IMR-90 (cell line): ENCODE measurements at regions not wholly inside any gene's neighbourhood (a gene's known extent, or its start where the extent isn't known, plus 50 kb on each side); places are given as distances from the start of the nearest gene placed in this dataset.

Source experiments
- ATAC-seq: fragments of 200-7000 bp; cut with Tn5 transposase; 2 replicates; pipeline ENCODE4 v1.9.1; 2020; ENCODE audit warnings: low read depth, mild to moderate bottlenecking, moderate library complexity
- BruUV-seq: library from RNA; stranded (reverse); fragments of 400-500 nt; replicated peaks from 2 replicates; lab custom pipeline; 2021; lab: Mats Ljungman, UMichigan
- CTCF ChIA-PET: fragments of 300-600 bp; formaldehyde crosslinking; extraction: SDS; loops from one replicate; lab custom pipeline; 2021; ENCODE audit warnings: antibody characterized with exemption; lab: Yijun Ruan, JAX
- POLR2A ChIA-PET: fragments of 300-600 bp; sonication (Branson Sonifier 250); formaldehyde crosslinking; loops from one replicate; lab custom pipeline; 2022; ENCODE audit warnings: antibody characterized with exemption; ENCODE audit not compliant: unreplicated experiment; lab: Charles Lee
- DNase-seq: peaks from one replicate; pipeline ENCODE4 v3.0.0; 2013
- H2AFZ ChIP-seq: replicated peaks from 2 replicates; pipeline ENCODE3; 2013; ENCODE audit warnings: low read length, mild to moderate bottlenecking; ENCODE audit not compliant: poor library complexity
- H2AK5ac ChIP-seq: 2 replicates; pipeline ENCODE4 v1.6.1; 2013; ENCODE audit warnings: low read depth, low read length, inconsistent platforms
- H2AK9ac ChIP-seq: replicated peaks from 2 replicates; pipeline ENCODE3; 2013; ENCODE audit warnings: mild to moderate bottlenecking, low read depth, low read length, moderate library complexity; ENCODE audit not compliant: poor library complexity
- H2BK120ac ChIP-seq: 2 replicates; pipeline ENCODE4 v1.6.1; 2013; ENCODE audit warnings: low read depth, low read length, inconsistent platforms
- H2BK15ac ChIP-seq: 3 replicates; pipeline ENCODE4 v1.6.1; 2013; ENCODE audit warnings: low read depth, low read length, inconsistent platforms
- H2BK20ac ChIP-seq: 2 replicates; pipeline ENCODE4 v1.6.1; 2013; ENCODE audit warnings: low read depth, mild to moderate bottlenecking, inconsistent platforms, low read length, moderate library complexity
- H2BK5ac ChIP-seq: 2 replicates; pipeline ENCODE4 v1.6.1; 2013; ENCODE audit warnings: mild to moderate bottlenecking, low read depth, low read length, inconsistent platforms; ENCODE audit not compliant: poor library complexity, severe bottlenecking
- H3K14ac ChIP-seq: replicated peaks from 2 replicates; pipeline ENCODE4 v1.6.1; 2013; ENCODE audit warnings: low read depth, low read length, inconsistent platforms
- H3K18ac ChIP-seq: 2 replicates; pipeline ENCODE4 v1.6.1; 2013; ENCODE audit warnings: low read depth, low read length, control low read depth
- H3K23ac ChIP-seq: 2 replicates; pipeline ENCODE4 v1.6.1; 2013; ENCODE audit warnings: low read depth, low read length, inconsistent platforms
- H3K27ac ChIP-seq: 2 replicates; pipeline ENCODE4 v1.5.1; 2013; ENCODE audit warnings: mild to moderate bottlenecking, control low read depth, low read length; ENCODE audit not compliant: insufficient read depth
- H3K27me3 ChIP-seq: 2 replicates; pipeline ENCODE4 v1.6.1; 2013; ENCODE audit warnings: low read length; ENCODE audit not compliant: control insufficient read depth, insufficient read depth
- H3K36me3 ChIP-seq: 2 replicates; pipeline ENCODE4 v1.6.1; 2013; ENCODE audit warnings: low read length, mixed read lengths; ENCODE audit not compliant: control insufficient read depth, insufficient read depth
- H3K4ac ChIP-seq: 2 replicates; pipeline ENCODE4 v1.6.1; 2013; ENCODE audit warnings: low read depth, low read length, inconsistent platforms
- H3K4me1 ChIP-seq: 2 replicates; pipeline ENCODE4 v1.6.1; 2013; ENCODE audit warnings: low read length, mixed read lengths; ENCODE audit not compliant: control insufficient read depth, insufficient read depth
- H3K4me2 ChIP-seq: 2 replicates; pipeline ENCODE4 v1.6.1; 2013; ENCODE audit warnings: low read depth, mild to moderate bottlenecking, control low read depth, low read length, moderate library complexity
- H3K4me3 ChIP-seq: 2 replicates; pipeline ENCODE4 v1.5.1; 2013; ENCODE audit warnings: low read depth, mild to moderate bottlenecking, control low read depth, low read length, moderate library complexity; ENCODE audit not compliant: insufficient read depth
- H3K56ac ChIP-seq: 2 replicates; pipeline ENCODE4 v1.6.1; 2013; ENCODE audit warnings: low read length, inconsistent platforms; ENCODE audit not compliant: insufficient read depth; ENCODE audit errors: extremely low read depth
- H3K79me1 ChIP-seq, 2 experiments: 2 replicates each; pipeline ENCODE4 v1.6.1; 2013; ENCODE audit warnings: low read length in 2 of 2, inconsistent platforms in 1 of 2, low read depth in 1 of 2
- H3K9ac ChIP-seq: 2 replicates; pipeline ENCODE4 v1.6.1; 2013; ENCODE audit warnings: low read depth, low read length, control low read depth
- H3K9me1 ChIP-seq: 2 replicates; pipeline ENCODE4 v1.6.1; 2013; ENCODE audit warnings: low read length, inconsistent platforms; ENCODE audit not compliant: insufficient read depth
- H3K9me3 ChIP-seq: 2 replicates; pipeline ENCODE4 v1.6.1; 2013; ENCODE audit warnings: low read length; ENCODE audit not compliant: control insufficient read depth, insufficient read depth
- H4K20me1 ChIP-seq: 2 replicates; pipeline ENCODE4 v1.6.1; 2013; ENCODE audit warnings: low read length, inconsistent platforms; ENCODE audit not compliant: insufficient read depth
- H4K5ac ChIP-seq: 2 replicates; pipeline ENCODE4 v1.6.1; 2013; ENCODE audit warnings: mild to moderate bottlenecking, low read depth, low read length, control low read depth
- H4K8ac ChIP-seq, 2 experiments: 2 replicates each; pipeline ENCODE4 v1.6.1; 2013; ENCODE audit warnings: low read depth in 2 of 2, low read length in 2 of 2, control low read depth in 1 of 2, inconsistent platforms in 1 of 2
- H4K91ac ChIP-seq: 2 replicates; pipeline ENCODE4 v1.6.1; 2013; ENCODE audit warnings: low read depth, low read length, inconsistent platforms; ENCODE audit not compliant: insufficient read depth
- CHD1 ChIP-seq: IDR thresholded peaks from 2 replicates; pipeline ENCODE4 v1.6.1; 2012; ENCODE audit warnings: low read depth, low read length, improper control_type of control experiment
- CTCF ChIP-seq: conservative IDR thresholded peaks from 2 replicates; pipeline ENCODE4 v1.5.1; 2012; ENCODE audit warnings: mild to moderate bottlenecking, low read depth, low read length, improper control_type of control experiment
- FOS ChIP-seq: fragments of 150-350 bp; IDR thresholded peaks from 2 replicates; pipeline ENCODE4 v1.6.1; 2016; ENCODE audit warnings: low read depth, low read length
- MAFK ChIP-seq: IDR thresholded peaks from 2 replicates; pipeline ENCODE4 v1.6.1; 2012; ENCODE audit warnings: low read depth, low read length, improper control_type of control experiment
- MAZ ChIP-seq: IDR thresholded peaks from 2 replicates; pipeline ENCODE4 v1.6.1; 2012; ENCODE audit warnings: low read depth, mild to moderate bottlenecking, low read length, improper control_type of control experiment, moderate library complexity, borderline replicate concordance
- NFE2L2 ChIP-seq: fragments of 150-350 bp; IDR thresholded peaks from 2 replicates; pipeline ENCODE4 v1.6.1; 2016; ENCODE audit warnings: low read depth, mild to moderate bottlenecking, low read length
- POLR2A ChIP-seq: IDR thresholded peaks from 2 replicates; pipeline ENCODE4 v1.6.1; 2012; ENCODE audit warnings: mild to moderate bottlenecking, low read depth, low read length
- RAD21 ChIP-seq: IDR thresholded peaks from 2 replicates; pipeline ENCODE4 v1.6.1; 2012; ENCODE audit warnings: low read length, improper control_type of control experiment
- RCOR1 ChIP-seq: IDR thresholded peaks from 2 replicates; pipeline ENCODE4 v1.6.1; 2012; ENCODE audit warnings: mild to moderate bottlenecking, low read length, improper control_type of control experiment; ENCODE audit not compliant: insufficient replicate concordance
- RFX5 ChIP-seq: IDR thresholded peaks from 2 replicates; pipeline ENCODE4 v1.8.0; 2012; ENCODE audit warnings: low read depth, mild to moderate bottlenecking, low read length, moderate library complexity
- SMC3 ChIP-seq: fragments of 150-350 bp; IDR thresholded peaks from 2 replicates; pipeline ENCODE4 v1.6.1; 2016; ENCODE audit warnings: low read depth, mild to moderate bottlenecking, antibody characterized with exemption, low read length, moderate library complexity
- WGBS, 2 experiments: methylation state at CpG; one replicate each; pipeline versions ENCODE4 v1.1.5 to v1.1.7; 2013; ENCODE audit warnings: missing lambda C conversion rate in 2 of 2; ENCODE audit not compliant: insufficient read length in 1 of 2; ENCODE audit errors: extremely low coverage in 2 of 2; 5-methylcytosine and 5-hydroxymethylcytosine counted together
- dilution Hi-C: fragments of 300-500 bp; cut with HindIII; formaldehyde crosslinking; loops from one replicate; pipeline ENCODE4 v1.14.3; 2018; ENCODE audit warnings: low sequenced_read_pairs; ENCODE audit not compliant: unreplicated experiment
- in situ Hi-C: fragments of 300-500 bp; cut with MboI; formaldehyde crosslinking; loops from 3 replicates; pipeline ENCODE4 v1.14.3; 2019; ENCODE audit warnings: low sequenced_read_pairs, inconsistent platforms, mixed read lengths
- intact Hi-C: fragments of 100-400 bp; cut with micrococcal nuclease; formaldehyde crosslinking; loops from 2 replicates; pipeline ENCODE4 v1.10.0; 2022
- TF ChIP-seq, protein P1 (sequence below): fragments of 150-350 bp; IDR thresholded peaks from 2 replicates; pipeline ENCODE4 v1.6.1; 2016; ENCODE audit warnings: low read depth, mild to moderate bottlenecking, low read length, moderate library complexity, borderline replicate concordance

DNA sequence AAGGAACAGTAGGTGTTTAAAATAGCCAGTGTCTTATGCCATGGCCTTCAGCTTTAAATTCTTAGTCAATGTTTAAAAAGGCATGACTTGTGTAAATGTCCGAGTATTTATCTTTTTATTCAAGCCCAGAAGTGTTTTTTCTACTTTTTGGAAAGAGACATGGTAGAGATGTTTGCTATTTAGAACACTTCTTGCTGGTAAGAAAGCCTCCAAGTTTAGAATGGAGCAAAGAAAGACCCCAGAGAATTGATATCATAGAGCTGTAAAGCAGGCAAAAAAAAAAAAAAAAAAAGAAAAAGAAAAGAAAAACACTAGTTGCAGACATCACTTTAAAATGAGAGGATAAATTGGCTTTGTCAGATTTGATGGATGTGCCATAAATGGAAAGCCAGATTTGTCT is 375.1 kb downstream of the TMEM167A start:
- Histone ChIP-seq H3K79me1 (no peaks in the 10 kb centered on the region), H3K9me3 (no peaks in the 10 kb centered on the region), H2AFZ (no peak overlapping the region), H4K91ac (no peak overlapping the region), H3K56ac (no peak overlapping the region), H3K9ac (no peak overlapping the region), H4K8ac (no peak overlapping the region), H3K4me1 (no peaks in the 10 kb centered on the region), H4K5ac (no peak overlapping the region), H2AK9ac (no peak overlapping the region), H3K23ac (no peak overlapping the region), H3K4me3 (no peak overlapping the region), H3K18ac (no peak overlapping the region), H2BK120ac (no peak overlapping the region), H4K20me1 (no peaks in the 10 kb centered on the region), H3K27me3 (no peaks in the 10 kb centered on the region; the same call in 1 of the 2 replicates), H2AK5ac (no peak overlapping the region), H2BK5ac (no peak overlapping the region), H3K4me2 (no peak overlapping the region), H3K4ac (no peak overlapping the region), H2BK15ac (no peak overlapping the region), H3K27ac (no peak overlapping the region), H2BK20ac (no peak overlapping the region), H3K9me1 (no peaks in the 10 kb centered on the region), H3K36me3 (no peaks in the 10 kb centered on the region), H3K14ac (no peak overlapping the region)
- intact Hi-C loops = no loop called here
- no TSS peak for BruUV-seq
- CTCF ChIA-PET = no interaction called here
- TF ChIP-seq, protein P1, sequence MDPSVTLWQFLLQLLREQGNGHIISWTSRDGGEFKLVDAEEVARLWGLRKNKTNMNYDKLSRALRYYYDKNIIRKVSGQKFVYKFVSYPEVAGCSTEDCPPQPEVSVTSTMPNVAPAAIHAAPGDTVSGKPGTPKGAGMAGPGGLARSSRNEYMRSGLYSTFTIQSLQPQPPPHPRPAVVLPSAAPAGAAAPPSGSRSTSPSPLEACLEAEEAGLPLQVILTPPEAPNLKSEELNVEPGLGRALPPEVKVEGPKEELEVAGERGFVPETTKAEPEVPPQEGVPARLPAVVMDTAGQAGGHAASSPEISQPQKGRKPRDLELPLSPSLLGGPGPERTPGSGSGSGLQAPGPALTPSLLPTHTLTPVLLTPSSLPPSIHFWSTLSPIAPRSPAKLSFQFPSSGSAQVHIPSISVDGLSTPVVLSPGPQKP = no peak
- no peak for TF ChIP-seq FOS
- no peak for TF ChIP-seq RCOR1
- TF ChIP-seq POLR2A = no peak
- no peak for TF ChIP-seq SMC3
- TF ChIP-seq CHD1 = no peak
- no peak for TF ChIP-seq RAD21
- TF ChIP-seq MAZ = no peak
- TF ChIP-seq NFE2L2 = no peak
- no peak for TF ChIP-seq RFX5
- no peak for TF ChIP-seq CTCF
- TF ChIP-seq MAFK = no peak
- no peak for ATAC-seq
- dilution Hi-C loops = no loop called here
- no CpG with 5 or more reads among the region's 1 CpG for WGBS, 2 experiments
- DNase-seq = no peak
- POLR2A ChIA-PET = no interaction called here
- in situ Hi-C loops = no loop called here
